ENCODE measurements at regions not wholly inside any gene's neighbourhood (a gene's known extent, or its start where the extent isn't known, plus 50 kb on each side); places are given as distances from the start of the nearest gene placed in this dataset.

DNA sequence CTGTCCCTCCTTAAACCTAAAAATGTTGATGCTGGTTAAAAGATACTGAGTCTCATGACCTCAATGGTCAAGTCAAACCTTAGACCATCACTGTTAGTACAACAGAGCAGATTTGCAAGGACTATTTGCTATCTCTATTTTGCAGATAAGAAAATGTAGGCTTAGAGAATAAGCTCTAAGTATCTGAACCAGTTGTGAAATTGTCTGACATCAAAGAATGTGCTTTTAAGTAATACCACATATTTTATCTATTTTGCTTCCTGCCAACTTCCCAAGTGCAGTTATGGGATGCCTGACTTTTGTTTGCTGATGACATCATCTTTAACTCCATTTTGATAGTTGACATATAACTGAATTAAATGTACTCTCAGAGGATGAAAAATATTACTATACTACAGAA is 83.6 kb upstream of the TMEM106B start:
- Histone ChIP-seq H3K9me2 (ENCODE audit: insufficient read depth, low read length) (no peaks in the 10 kb centered on the region), H3K27ac (ENCODE audit: low read length) (no peak overlapping the region), H3F3A (ENCODE audit: insufficient read depth, low read length, poor library complexity, severe bottlenecking) (no peaks in the 10 kb centered on the region), H3K4me3 (ENCODE audit: low read length) (no peak overlapping the region), H3K4me2 (ENCODE audit: low read length) (no peak overlapping the region), H3K79me2 (replicated peaks; ENCODE audit: insufficient read depth, low read length) (no peaks in the 10 kb centered on the region), H4K20me1 (ENCODE audit: insufficient read depth) (no peaks in the 10 kb centered on the region), H3K27me3 (ENCODE audit: insufficient read depth, low read depth, low read length) (no peaks in the 10 kb centered on the region), H2AFZ (ENCODE audit: low read depth, low read length) (no peak overlapping the region), H3K36me3 (ENCODE audit: insufficient read depth, low read length) (no peaks in the 10 kb centered on the region), H3K9me3 (ENCODE audit: low read length) (no peaks in the 10 kb centered on the region), H3K9ac (ENCODE audit: low read length) (no peak overlapping the region)
- TF ChIP-seq, protein P1, sequence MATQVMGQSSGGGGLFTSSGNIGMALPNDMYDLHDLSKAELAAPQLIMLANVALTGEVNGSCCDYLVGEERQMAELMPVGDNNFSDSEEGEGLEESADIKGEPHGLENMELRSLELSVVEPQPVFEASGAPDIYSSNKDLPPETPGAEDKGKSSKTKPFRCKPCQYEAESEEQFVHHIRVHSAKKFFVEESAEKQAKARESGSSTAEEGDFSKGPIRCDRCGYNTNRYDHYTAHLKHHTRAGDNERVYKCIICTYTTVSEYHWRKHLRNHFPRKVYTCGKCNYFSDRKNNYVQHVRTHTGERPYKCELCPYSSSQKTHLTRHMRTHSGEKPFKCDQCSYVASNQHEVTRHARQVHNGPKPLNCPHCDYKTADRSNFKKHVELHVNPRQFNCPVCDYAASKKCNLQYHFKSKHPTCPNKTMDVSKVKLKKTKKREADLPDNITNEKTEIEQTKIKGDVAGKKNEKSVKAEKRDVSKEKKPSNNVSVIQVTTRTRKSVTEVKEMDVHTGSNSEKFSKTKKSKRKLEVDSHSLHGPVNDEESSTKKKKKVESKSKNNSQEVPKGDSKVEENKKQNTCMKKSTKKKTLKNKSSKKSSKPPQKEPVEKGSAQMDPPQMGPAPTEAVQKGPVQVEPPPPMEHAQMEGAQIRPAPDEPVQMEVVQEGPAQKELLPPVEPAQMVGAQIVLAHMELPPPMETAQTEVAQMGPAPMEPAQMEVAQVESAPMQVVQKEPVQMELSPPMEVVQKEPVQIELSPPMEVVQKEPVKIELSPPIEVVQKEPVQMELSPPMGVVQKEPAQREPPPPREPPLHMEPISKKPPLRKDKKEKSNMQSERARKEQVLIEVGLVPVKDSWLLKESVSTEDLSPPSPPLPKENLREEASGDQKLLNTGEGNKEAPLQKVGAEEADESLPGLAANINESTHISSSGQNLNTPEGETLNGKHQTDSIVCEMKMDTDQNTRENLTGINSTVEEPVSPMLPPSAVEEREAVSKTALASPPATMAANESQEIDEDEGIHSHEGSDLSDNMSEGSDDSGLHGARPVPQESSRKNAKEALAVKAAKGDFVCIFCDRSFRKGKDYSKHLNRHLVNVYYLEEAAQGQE (IDR thresholded peaks at IDR 0.05; ENCODE audit: borderline replicate concordance), result no peak
- TF ChIP-seq RAD21 (conservative IDR thresholded peaks at IDR 0.05) (no peak), SMC3 (conservative IDR thresholded peaks at IDR 0.05; ENCODE audit: poor library complexity) (no peak), EZH2 (IDR thresholded peaks at IDR 0.05; ENCODE audit: borderline replicate concordance, insufficient read depth, low read length, poor library complexity, severe bottlenecking) (no peak), MXI1 (conservative IDR thresholded peaks at IDR 0.05; ENCODE audit: poor library complexity, severe bottlenecking) (no peak), TAF1 (IDR thresholded peaks at IDR 0.05; ENCODE audit: low read depth) (no peak), POLR2AphosphoS5 (IDR thresholded peaks at IDR 0.05) (no peak), EP300 (conservative IDR thresholded peaks at IDR 0.05; ENCODE audit: poor library complexity, severe bottlenecking) (no peak)
- TF ChIP-seq, protein P2, sequence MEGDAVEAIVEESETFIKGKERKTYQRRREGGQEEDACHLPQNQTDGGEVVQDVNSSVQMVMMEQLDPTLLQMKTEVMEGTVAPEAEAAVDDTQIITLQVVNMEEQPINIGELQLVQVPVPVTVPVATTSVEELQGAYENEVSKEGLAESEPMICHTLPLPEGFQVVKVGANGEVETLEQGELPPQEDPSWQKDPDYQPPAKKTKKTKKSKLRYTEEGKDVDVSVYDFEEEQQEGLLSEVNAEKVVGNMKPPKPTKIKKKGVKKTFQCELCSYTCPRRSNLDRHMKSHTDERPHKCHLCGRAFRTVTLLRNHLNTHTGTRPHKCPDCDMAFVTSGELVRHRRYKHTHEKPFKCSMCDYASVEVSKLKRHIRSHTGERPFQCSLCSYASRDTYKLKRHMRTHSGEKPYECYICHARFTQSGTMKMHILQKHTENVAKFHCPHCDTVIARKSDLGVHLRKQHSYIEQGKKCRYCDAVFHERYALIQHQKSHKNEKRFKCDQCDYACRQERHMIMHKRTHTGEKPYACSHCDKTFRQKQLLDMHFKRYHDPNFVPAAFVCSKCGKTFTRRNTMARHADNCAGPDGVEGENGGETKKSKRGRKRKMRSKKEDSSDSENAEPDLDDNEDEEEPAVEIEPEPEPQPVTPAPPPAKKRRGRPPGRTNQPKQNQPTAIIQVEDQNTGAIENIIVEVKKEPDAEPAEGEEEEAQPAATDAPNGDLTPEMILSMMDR (IDR thresholded peaks at IDR 0.05; ENCODE audit: poor library complexity, severe bottlenecking), result no peak

DNA sequence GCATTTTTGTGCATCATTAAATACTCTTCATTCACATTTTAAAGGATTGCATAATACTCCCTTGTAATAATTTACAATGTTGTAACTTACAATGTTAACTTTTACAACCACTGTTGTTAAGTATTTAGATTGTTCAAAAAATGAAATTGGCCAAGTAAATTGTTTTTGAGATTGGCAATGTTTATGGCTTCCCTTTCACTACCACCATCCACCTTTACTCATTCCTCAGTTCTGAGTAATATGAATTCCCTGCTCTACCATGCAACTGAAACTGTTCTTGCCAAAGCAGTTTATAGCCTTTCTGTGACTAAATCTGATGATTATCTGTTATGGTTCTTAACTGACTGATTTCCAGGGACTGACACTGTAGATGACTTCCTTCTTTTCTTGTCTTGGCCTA is 80.5 kb upstream of the TMEM106B start:
- Histone ChIP-seq H3K9ac (ENCODE audit: low read length) (no peak overlapping the region), H3K27ac (ENCODE audit: low read length) (no peak overlapping the region), H3K79me2 (replicated peaks; ENCODE audit: insufficient read depth, low read length) (no peaks in the 10 kb centered on the region), H3K36me3 (ENCODE audit: insufficient read depth, low read length) (no peaks in the 10 kb centered on the region), H3K27me3 (ENCODE audit: insufficient read depth, low read depth, low read length) (no peaks in the 10 kb centered on the region), H3K4me2 (ENCODE audit: low read length) (no peak overlapping the region), H3K9me3 (ENCODE audit: low read length) (no peaks in the 10 kb centered on the region), H3K9me2 (ENCODE audit: insufficient read depth, low read length) (no peaks in the 10 kb centered on the region), H3F3A (ENCODE audit: insufficient read depth, low read length, poor library complexity, severe bottlenecking) (no peaks in the 10 kb centered on the region), H3K4me3 (ENCODE audit: low read length) (no peak overlapping the region), H4K20me1 (ENCODE audit: insufficient read depth) (no peaks in the 10 kb centered on the region), H2AFZ (ENCODE audit: low read depth, low read length) (no peak overlapping the region)
- TF ChIP-seq SMC3 (conservative IDR thresholded peaks at IDR 0.05; ENCODE audit: poor library complexity) (no peak), TAF1 (IDR thresholded peaks at IDR 0.05; ENCODE audit: low read depth) (no peak), EP300 (conservative IDR thresholded peaks at IDR 0.05; ENCODE audit: poor library complexity, severe bottlenecking) (no peak), RAD21 (conservative IDR thresholded peaks at IDR 0.05) (no peak), EZH2 (IDR thresholded peaks at IDR 0.05; ENCODE audit: borderline replicate concordance, insufficient read depth, low read length, poor library complexity, severe bottlenecking) (no peak)
- TF ChIP-seq, protein P1 (IDR thresholded peaks at IDR 0.05; ENCODE audit: borderline replicate concordance), result no peak
